OCI-LY3 (cell line): ENCODE measurements at regions not wholly inside any gene's neighbourhood (a gene's known extent, or its start where the extent isn't known, plus 50 kb on each side); places are given as distances from the start of the nearest gene placed in this dataset.

Experiments
- EZH2phosphoT487 ChIP-seq: fragments of 200-600 bp; shearing (Covaris generic); IDR thresholded peaks from 2 replicates; pipeline ENCODE4 v1.6.1; 2018; ENCODE audit warnings: antibody characterized with exemption, mixed run types, low read depth
- TF ChIP-seq, protein P1 (sequence below): fragments of 200-600, 300-600 bp; sonication (generic); IDR thresholded peaks from 2 replicates; pipeline ENCODE4 v1.5.1; 2014; ENCODE audit warnings: antibody characterized with exemption, low read length, low read depth

DNA sequence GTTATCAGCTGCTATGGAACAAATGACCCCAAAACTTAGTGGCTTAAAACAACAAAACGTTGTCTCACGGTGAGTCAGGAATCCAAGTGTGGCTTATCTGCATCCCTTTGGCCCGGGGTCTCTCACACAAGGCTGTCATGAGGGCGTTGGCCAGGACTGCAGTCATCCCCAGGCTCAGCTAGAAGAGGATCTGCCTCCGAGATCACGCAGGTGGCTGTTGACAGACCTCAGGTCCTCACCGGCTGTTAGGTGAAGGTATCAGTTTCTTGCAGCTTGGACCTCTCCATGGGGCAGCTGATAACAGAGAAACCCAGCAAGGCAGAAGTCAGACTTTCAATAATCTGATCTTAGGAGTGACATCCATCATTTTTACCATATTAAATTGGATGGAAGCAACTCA lies 52.7 kb upstream of the SYT6 start:
- TF ChIP-seq, protein P1, sequence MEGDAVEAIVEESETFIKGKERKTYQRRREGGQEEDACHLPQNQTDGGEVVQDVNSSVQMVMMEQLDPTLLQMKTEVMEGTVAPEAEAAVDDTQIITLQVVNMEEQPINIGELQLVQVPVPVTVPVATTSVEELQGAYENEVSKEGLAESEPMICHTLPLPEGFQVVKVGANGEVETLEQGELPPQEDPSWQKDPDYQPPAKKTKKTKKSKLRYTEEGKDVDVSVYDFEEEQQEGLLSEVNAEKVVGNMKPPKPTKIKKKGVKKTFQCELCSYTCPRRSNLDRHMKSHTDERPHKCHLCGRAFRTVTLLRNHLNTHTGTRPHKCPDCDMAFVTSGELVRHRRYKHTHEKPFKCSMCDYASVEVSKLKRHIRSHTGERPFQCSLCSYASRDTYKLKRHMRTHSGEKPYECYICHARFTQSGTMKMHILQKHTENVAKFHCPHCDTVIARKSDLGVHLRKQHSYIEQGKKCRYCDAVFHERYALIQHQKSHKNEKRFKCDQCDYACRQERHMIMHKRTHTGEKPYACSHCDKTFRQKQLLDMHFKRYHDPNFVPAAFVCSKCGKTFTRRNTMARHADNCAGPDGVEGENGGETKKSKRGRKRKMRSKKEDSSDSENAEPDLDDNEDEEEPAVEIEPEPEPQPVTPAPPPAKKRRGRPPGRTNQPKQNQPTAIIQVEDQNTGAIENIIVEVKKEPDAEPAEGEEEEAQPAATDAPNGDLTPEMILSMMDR = no peak
- no peak for TF ChIP-seq EZH2phosphoT487
